IPS DF 6.9 (cell line): ENCODE measurements at regions not wholly inside any gene's neighbourhood (a gene's known extent, or its start where the extent isn't known, plus 50 kb on each side); places are given as distances from the start of the nearest gene placed in this dataset.

Source experiments
- DNase-seq: peaks from one replicate; pipeline ENCODE4 v3.0.0-alpha.2; 2013; ENCODE audit warnings: low read depth, low spot score
- H3K27ac ChIP-seq: one replicate; pipeline ENCODE4 v1.5.1; 2013; ENCODE audit warnings: low read length, control low read depth
- H3K27me3 ChIP-seq: 2 replicates; pipeline ENCODE4 v1.6.1; 2013; ENCODE audit warnings: mild to moderate bottlenecking, low read length; ENCODE audit not compliant: control insufficient read depth, insufficient read depth
- H3K36me3 ChIP-seq: 2 replicates; pipeline ENCODE4 v1.6.1; 2013; ENCODE audit warnings: low read length; ENCODE audit not compliant: control insufficient read depth, insufficient read depth
- H3K4me1 ChIP-seq: 2 replicates; pipeline ENCODE4 v1.6.1; 2013; ENCODE audit warnings: low read length; ENCODE audit not compliant: control insufficient read depth, insufficient read depth
- H3K4me3 ChIP-seq: 2 replicates; pipeline ENCODE4 v1.5.1; 2013; ENCODE audit warnings: mild to moderate bottlenecking, low read length
- H3K9me3 ChIP-seq: 2 replicates; pipeline ENCODE4 v1.6.1; 2013; ENCODE audit warnings: low read length, inconsistent platforms; ENCODE audit not compliant: control insufficient read depth, insufficient read depth
- WGBS: extraction: QIAGEN DNeasy Blood & Tissue Kit; methylation state at CpG from one replicate; pipeline ENCODE4 v1.1.7; 2013; ENCODE audit warnings: mixed read lengths, missing lambda C conversion rate; ENCODE audit not compliant: insufficient read length, insufficient coverage; 5-methylcytosine and 5-hydroxymethylcytosine counted together

GRCh38 chr15:38696790-38697495 lies 132.3 kb upstream of the RASGRP1 start:
- Histone ChIP-seq H3K4me1 (no peaks in the 10 kb centered on the region), H3K9me3 (no peaks in the 10 kb centered on the region), H3K27ac (no peak overlapping the region), H3K4me3 (no peak overlapping the region), H3K36me3 (no peaks in the 10 kb centered on the region), H3K27me3 (no peaks in the 10 kb centered on the region)
- no peak for DNase-seq
- no CpG with 5 or more reads among the region's 1 CpG for WGBS

- Histone ChIP-seq H3K27ac (no peak overlapping the region), H3K27me3 (no peaks in the 10 kb centered on the region), H3K9me3 (no peaks in the 10 kb centered on the region), H3K4me1 (no peaks in the 10 kb centered on the region), H3K4me3 (no peak overlapping the region), H3K36me3 (no peaks in the 10 kb centered on the region)
- WGBS, result no CpG with 5 or more reads among the region's 4 CpGs
- no peak for DNase-seq
Measured at GRCh38 chr15:38698254-38698653, 133.6 kb upstream of the RASGRP1 start.

GRCh38 chr15:38699633-38700230 lies 135.1 kb upstream of the RASGRP1 start:
- no peaks in the 10 kb centered on the region for H3K9me3 ChIP-seq
- no peak overlapping the region for H3K4me3 ChIP-seq
- no peaks in the 10 kb centered on the region for H3K4me1 ChIP-seq
- peak; percentile 67 for DNase-seq
- H3K27me3 ChIP-seq, result no peaks in the 10 kb centered on the region
- no peak overlapping the region for H3K27ac ChIP-seq
- no peaks in the 10 kb centered on the region for H3K36me3 ChIP-seq
- no CpG with 5 or more reads among the region's 2 CpGs for WGBS

GRCh38 chr15:38701149-38701548 lies 136.5 kb upstream of the RASGRP1 start:
- no peak for DNase-seq
- WGBS, result no CpG with 5 or more reads among the region's 5 CpGs
- Histone ChIP-seq H3K4me3 (no peak overlapping the region), H3K27ac (no peak overlapping the region), H3K4me1 (no peaks in the 10 kb centered on the region), H3K36me3 (no peaks in the 10 kb centered on the region), H3K9me3 (no peaks in the 10 kb centered on the region), H3K27me3 (no peaks in the 10 kb centered on the region)

- DNase-seq, result no peak
- no peak overlapping the region for H3K4me3 ChIP-seq
- H3K9me3 ChIP-seq, result no peaks in the 10 kb centered on the region
- no CpG with 5 or more reads among the region's 3 CpGs for WGBS
- no peaks in the 10 kb centered on the region for H3K27me3 ChIP-seq
- no peaks in the 10 kb centered on the region for H3K36me3 ChIP-seq
- H3K4me1 ChIP-seq, result no peaks in the 10 kb centered on the region; the same call in 1 of the 2 replicates
- no peak overlapping the region for H3K27ac ChIP-seq
Measured at GRCh38 chr15:38702178-38702912, 137.7 kb upstream of the RASGRP1 start.

GRCh38 chr15:38705436-38706219 lies 141.0 kb upstream of the RASGRP1 start:
- DNase-seq, result no peak
- Histone ChIP-seq H3K27ac (no peak overlapping the region), H3K9me3 (no peaks in the 10 kb centered on the region), H3K4me1 (peaks cover 4% of the 10 kb centered on the region; the same call in 1 of the 2 replicates), H3K27me3 (no peaks in the 10 kb centered on the region), H3K4me3 (no peak overlapping the region), H3K36me3 (no peaks in the 10 kb centered on the region)
- no CpG with 5 or more reads among the region's 11 CpGs for WGBS

- no peak overlapping the region for H3K4me3 ChIP-seq
- no peak for DNase-seq
- no peaks in the 10 kb centered on the region for H3K36me3 ChIP-seq
- no CpG with 5 or more reads among the region's 5 CpGs for WGBS
- no peaks in the 10 kb centered on the region for H3K9me3 ChIP-seq
- peaks cover 4% of the 10 kb centered on the region; the same call in 1 of the 2 replicates for H3K4me1 ChIP-seq
- no peak overlapping the region for H3K27ac ChIP-seq
- H3K27me3 ChIP-seq, result no peaks in the 10 kb centered on the region
Measured at GRCh38 chr15:38706956-38707355, 142.3 kb upstream of the RASGRP1 start.

- H3K4me3 ChIP-seq, result no peak overlapping the region
- no peak overlapping the region for H3K27ac ChIP-seq
- no peaks in the 10 kb centered on the region for H3K36me3 ChIP-seq
- WGBS, result no CpG with 5 or more reads among the region's 8 CpGs
- H3K9me3 ChIP-seq, result no peaks in the 10 kb centered on the region
- H3K27me3 ChIP-seq, result no peaks in the 10 kb centered on the region
- peak; percentile 54 for DNase-seq
- H3K4me1 ChIP-seq, result peaks cover 4% of the 10 kb centered on the region; the same call in 1 of the 2 replicates
Measured at GRCh38 chr15:38707802-38708671, 143.4 kb upstream of the RASGRP1 start.

GRCh38 chr15:38708672-38709180 lies 144.1 kb upstream of the RASGRP1 start:
- no peak overlapping the region for H3K27ac ChIP-seq
- DNase-seq, result no peak

More at GRCh38 chr15:38708672-38709180, 144.1 kb upstream of the RASGRP1 start:
- H3K9me3 ChIP-seq, result no peaks in the 10 kb centered on the region
- WGBS, result no CpG with 5 or more reads among the region's 4 CpGs
- H3K4me1 ChIP-seq, result peaks cover 4% of the 10 kb centered on the region; the same call in 1 of the 2 replicates
- no peaks in the 10 kb centered on the region for H3K36me3 ChIP-seq
- H3K27me3 ChIP-seq, result no peaks in the 10 kb centered on the region; the same call in 1 of the 2 replicates
- H3K4me3 ChIP-seq, result no peak overlapping the region
